ENCODE measurements at regions not wholly inside any gene's neighbourhood (a gene's known extent, or its start where the extent isn't known, plus 50 kb on each side); places are given as distances from the start of the nearest gene placed in this dataset.

DNA sequence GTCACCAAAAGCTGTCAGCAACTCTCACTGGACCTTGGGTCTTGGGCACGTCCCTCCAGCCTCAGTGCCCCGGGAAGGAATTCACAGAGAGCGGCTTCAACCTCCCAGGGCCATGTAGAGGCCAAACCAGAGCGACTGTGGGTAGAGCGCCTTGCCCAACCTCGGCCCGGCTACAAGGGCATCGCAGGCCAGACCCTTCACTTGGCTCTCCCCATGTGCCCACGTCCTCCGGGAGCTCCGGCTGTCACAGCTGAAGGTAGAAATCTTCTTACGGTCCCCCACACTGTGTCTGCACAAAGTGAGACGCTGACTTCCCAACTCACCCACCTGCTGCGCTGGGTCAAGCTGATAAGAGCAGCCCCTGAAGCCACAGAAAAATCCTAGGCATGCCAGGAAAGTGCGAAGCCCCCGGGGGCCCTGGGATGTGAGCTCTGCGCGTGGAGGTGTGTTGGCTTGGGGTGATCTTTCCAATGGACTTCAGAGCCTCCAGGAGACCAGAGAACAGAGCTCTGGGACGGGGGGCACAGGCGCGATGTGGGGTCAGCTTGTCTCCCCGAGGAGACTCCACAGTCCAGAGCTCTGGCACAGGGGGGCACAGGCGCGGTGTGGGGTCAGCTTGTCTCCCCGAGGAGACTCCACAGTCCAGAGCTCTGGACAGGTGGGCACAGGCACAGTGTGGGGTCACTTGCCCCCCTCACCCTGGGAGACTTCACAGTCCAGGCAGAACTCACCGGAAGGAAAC lies 105.5 kb downstream of the RTP5 start:
- ChIA-PET RAD21 (ENCODE audit: unreplicated experiment) (no interaction called here), SMC1A (ENCODE audit: uncharacterized antibody, unreplicated experiment) (no interaction called here), POLR2A (no interaction called here), CTCF (interaction anchor here (1.8 to 1.9 kb wide), 2 partner anchors 9 to 24 kb away, joined by 6 to 8 read pairs; no protein-coding TSS in a partner anchor)
- BruUV-seq (replicated peaks): no TSS peak
- FAIRE-seq (no peak), ATAC-seq (no peak), DNase-seq (ENCODE audit: low read depth, low spot score) (no peak)
- H3K27ac ChIP-seq (ENCODE audit: control insufficient read depth, insufficient read depth): no peak overlapping the region
- no peaks in the 10 kb centered on the region for H3K27me3 ChIP-seq (replicated peaks in 1 of 2; ENCODE audit: control insufficient read depth in 2 of 2, insufficient read depth in 2 of 2, low read length in 1 of 2)
- H3K9ac ChIP-seq (ENCODE audit: control insufficient read depth, insufficient read depth, low read length): no peak overlapping the region
- H3K4me1 ChIP-seq (ENCODE audit: control insufficient read depth, insufficient read depth, low read length): no peaks in the 10 kb centered on the region
- no peak overlapping the region for H3K4me2 ChIP-seq (ENCODE audit: control insufficient read depth, insufficient read depth)
- H3K79me2 ChIP-seq (ENCODE audit: control insufficient read depth, insufficient read depth, low read length): no peaks in the 10 kb centered on the region
- no peaks in the 10 kb centered on the region for H4K20me1 ChIP-seq (ENCODE audit: control insufficient read depth, insufficient read depth)
- no peaks in the 10 kb centered on the region; a peak in 1 of 4 replicates for H3K36me3 ChIP-seq (ENCODE audit: control insufficient read depth in 2 of 2, insufficient read depth in 2 of 2, low read length in 1 of 2)
- H2AFZ ChIP-seq (ENCODE audit: control insufficient read depth, low read depth, low read length): no peak overlapping the region
- WGBS (ENCODE audit: insufficient coverage, insufficient replicate concordance, low lambda C conversion rate, missing lambda C conversion rate): 82% methylated on average over 26 of the region's 26 CpGs
- in situ Hi-C loops (cut with MboI) (no loop called here), intact Hi-C loops (cut with micrococcal nuclease; ENCODE audit: unreplicated experiment) (no loop called here)
- TF ChIP-seq CHD1 (IDR thresholded peaks at IDR 0.05; ENCODE audit: low read depth, low read length): no peak
- TF ChIP-seq, protein P1, sequence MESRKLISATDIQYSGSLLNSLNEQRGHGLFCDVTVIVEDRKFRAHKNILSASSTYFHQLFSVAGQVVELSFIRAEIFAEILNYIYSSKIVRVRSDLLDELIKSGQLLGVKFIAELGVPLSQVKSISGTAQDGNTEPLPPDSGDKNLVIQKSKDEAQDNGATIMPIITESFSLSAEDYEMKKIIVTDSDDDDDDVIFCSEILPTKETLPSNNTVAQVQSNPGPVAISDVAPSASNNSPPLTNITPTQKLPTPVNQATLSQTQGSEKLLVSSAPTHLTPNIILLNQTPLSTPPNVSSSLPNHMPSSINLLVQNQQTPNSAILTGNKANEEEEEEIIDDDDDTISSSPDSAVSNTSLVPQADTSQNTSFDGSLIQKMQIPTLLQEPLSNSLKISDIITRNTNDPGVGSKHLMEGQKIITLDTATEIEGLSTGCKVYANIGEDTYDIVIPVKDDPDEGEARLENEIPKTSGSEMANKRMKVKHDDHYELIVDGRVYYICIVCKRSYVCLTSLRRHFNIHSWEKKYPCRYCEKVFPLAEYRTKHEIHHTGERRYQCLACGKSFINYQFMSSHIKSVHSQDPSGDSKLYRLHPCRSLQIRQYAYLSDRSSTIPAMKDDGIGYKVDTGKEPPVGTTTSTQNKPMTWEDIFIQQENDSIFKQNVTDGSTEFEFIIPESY (IDR thresholded peaks at IDR 0.05): no peak
- TF ChIP-seq PAX8 (IDR thresholded peaks at IDR 0.05): no peak
- no peak for TF ChIP-seq FOXK2 (IDR thresholded peaks at IDR 0.05)
- no peak for TF ChIP-seq LARP7 (IDR thresholded peaks at IDR 0.05)
- TF ChIP-seq, protein P2, sequence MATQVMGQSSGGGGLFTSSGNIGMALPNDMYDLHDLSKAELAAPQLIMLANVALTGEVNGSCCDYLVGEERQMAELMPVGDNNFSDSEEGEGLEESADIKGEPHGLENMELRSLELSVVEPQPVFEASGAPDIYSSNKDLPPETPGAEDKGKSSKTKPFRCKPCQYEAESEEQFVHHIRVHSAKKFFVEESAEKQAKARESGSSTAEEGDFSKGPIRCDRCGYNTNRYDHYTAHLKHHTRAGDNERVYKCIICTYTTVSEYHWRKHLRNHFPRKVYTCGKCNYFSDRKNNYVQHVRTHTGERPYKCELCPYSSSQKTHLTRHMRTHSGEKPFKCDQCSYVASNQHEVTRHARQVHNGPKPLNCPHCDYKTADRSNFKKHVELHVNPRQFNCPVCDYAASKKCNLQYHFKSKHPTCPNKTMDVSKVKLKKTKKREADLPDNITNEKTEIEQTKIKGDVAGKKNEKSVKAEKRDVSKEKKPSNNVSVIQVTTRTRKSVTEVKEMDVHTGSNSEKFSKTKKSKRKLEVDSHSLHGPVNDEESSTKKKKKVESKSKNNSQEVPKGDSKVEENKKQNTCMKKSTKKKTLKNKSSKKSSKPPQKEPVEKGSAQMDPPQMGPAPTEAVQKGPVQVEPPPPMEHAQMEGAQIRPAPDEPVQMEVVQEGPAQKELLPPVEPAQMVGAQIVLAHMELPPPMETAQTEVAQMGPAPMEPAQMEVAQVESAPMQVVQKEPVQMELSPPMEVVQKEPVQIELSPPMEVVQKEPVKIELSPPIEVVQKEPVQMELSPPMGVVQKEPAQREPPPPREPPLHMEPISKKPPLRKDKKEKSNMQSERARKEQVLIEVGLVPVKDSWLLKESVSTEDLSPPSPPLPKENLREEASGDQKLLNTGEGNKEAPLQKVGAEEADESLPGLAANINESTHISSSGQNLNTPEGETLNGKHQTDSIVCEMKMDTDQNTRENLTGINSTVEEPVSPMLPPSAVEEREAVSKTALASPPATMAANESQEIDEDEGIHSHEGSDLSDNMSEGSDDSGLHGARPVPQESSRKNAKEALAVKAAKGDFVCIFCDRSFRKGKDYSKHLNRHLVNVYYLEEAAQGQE (IDR thresholded peaks at IDR 0.05; ENCODE audit: low read depth, low read length): no peak
- no peak for TF ChIP-seq GATAD2B (conservative IDR thresholded peaks at IDR 0.05; ENCODE audit: low read depth)
- TF ChIP-seq NR2C1 (IDR thresholded peaks at IDR 0.05): no peak
- TF ChIP-seq NFYA (IDR thresholded peaks at IDR 0.05; ENCODE audit: borderline replicate concordance, low read depth, low read length): no peak
- no peak overlapping the region for H3K4me3 ChIP-seq
- peaks cover 1% of the 10 kb centered on the region; the same call in 1 of the 3 replicates for H3K9me3 ChIP-seq (replicated peaks; ENCODE audit: control insufficient read depth, insufficient read depth, low read length)
